Mesendoderm (in vitro differentiated cells): ENCODE measurements at regions not wholly inside any gene's neighbourhood (a gene's known extent, or its start where the extent isn't known, plus 50 kb on each side); places are given as distances from the start of the nearest gene placed in this dataset.
"Not testable (repeated sequence)": the region's sequence is repeated elsewhere in the genome, so short reads cannot be mapped to it uniquely, and the experiment has no call there.

Source experiments
- DNase-seq: peaks from one replicate; pipeline ENCODE4 v3.0.0; 2013
- H2AK5ac ChIP-seq: 2 replicates; pipeline ENCODE4 v1.6.1; 2013; ENCODE audit warnings: low read length, inconsistent platforms
- H2BK120ac ChIP-seq: 2 replicates; pipeline ENCODE4 v1.6.1; 2013; ENCODE audit warnings: low read depth, mild to moderate bottlenecking, low read length, moderate library complexity, mixed read lengths
- H2BK15ac ChIP-seq: replicated peaks from 2 replicates; pipeline ENCODE4 v1.6.1; 2013; ENCODE audit warnings: low read depth, mild to moderate bottlenecking, moderate library complexity
- H2BK5ac ChIP-seq: 2 replicates; pipeline ENCODE4 v1.6.1; 2013; ENCODE audit warnings: low read length, inconsistent platforms
- H3K18ac ChIP-seq: 2 replicates; pipeline ENCODE4 v1.6.1; 2013; ENCODE audit warnings: mild to moderate bottlenecking, low read length, mixed read lengths
- H3K23ac ChIP-seq: one replicate; pipeline ENCODE4 v1.6.1; 2013; ENCODE audit warnings: low read length
- H3K27ac ChIP-seq: 2 replicates; pipeline ENCODE4 v1.5.1; 2013; ENCODE audit warnings: low read depth, mild to moderate bottlenecking, inconsistent platforms, low read length, moderate library complexity
- H3K27me3 ChIP-seq: 2 replicates; pipeline ENCODE4 v1.6.1; 2013; ENCODE audit warnings: low read length, control low read depth, mild to moderate bottlenecking, inconsistent platforms; ENCODE audit not compliant: insufficient read depth, poor library complexity
- H3K36me3 ChIP-seq: 2 replicates; pipeline ENCODE4 v1.6.1; 2013; ENCODE audit warnings: low read length, inconsistent platforms; ENCODE audit not compliant: control insufficient read depth, insufficient read depth
- H3K4ac ChIP-seq: one replicate; pipeline ENCODE4 v1.6.1; 2013; ENCODE audit warnings: low read depth, mild to moderate bottlenecking, low read length, moderate library complexity
- H3K4me1 ChIP-seq: 2 replicates; pipeline ENCODE4 v1.6.1; 2013; ENCODE audit warnings: low read depth, low read length, inconsistent platforms; ENCODE audit not compliant: control insufficient read depth
- H3K4me2 ChIP-seq: 2 replicates; pipeline ENCODE4 v1.6.1; 2013; ENCODE audit warnings: low read length
- H3K4me3 ChIP-seq: 2 replicates; pipeline ENCODE4 v1.5.1; 2013; ENCODE audit warnings: mild to moderate bottlenecking, low read length
- H3K56ac ChIP-seq: one replicate; pipeline ENCODE4 v1.6.1; 2013; ENCODE audit warnings: low read length
- H3K79me1 ChIP-seq: 2 replicates; pipeline ENCODE4 v1.6.1; 2013; ENCODE audit warnings: low read length, inconsistent platforms
- H3K79me2 ChIP-seq: 2 replicates; pipeline ENCODE4 v1.6.1; 2013; ENCODE audit warnings: mild to moderate bottlenecking, low read length; ENCODE audit not compliant: control insufficient read depth, insufficient read depth
- H3K9ac ChIP-seq: 2 replicates; pipeline ENCODE4 v1.6.1; 2013; ENCODE audit warnings: low read length, inconsistent platforms
- H4K5ac ChIP-seq: one replicate; pipeline ENCODE4 v1.6.1; 2013; ENCODE audit warnings: low read length
- H4K8ac ChIP-seq: one replicate; pipeline ENCODE4 v1.6.1; 2013; ENCODE audit warnings: low read depth, mild to moderate bottlenecking, control low read depth, low read length, moderate library complexity
- WGBS: extraction: QIAGEN DNeasy Blood & Tissue Kit; methylation state at CpG from one replicate; pipeline ENCODE4 v1.1.7; 2013; ENCODE audit warnings: low lambda C conversion rate, missing lambda C conversion rate; ENCODE audit not compliant: insufficient coverage; ENCODE audit errors: extremely low coverage; 5-methylcytosine and 5-hydroxymethylcytosine counted together

DNA sequence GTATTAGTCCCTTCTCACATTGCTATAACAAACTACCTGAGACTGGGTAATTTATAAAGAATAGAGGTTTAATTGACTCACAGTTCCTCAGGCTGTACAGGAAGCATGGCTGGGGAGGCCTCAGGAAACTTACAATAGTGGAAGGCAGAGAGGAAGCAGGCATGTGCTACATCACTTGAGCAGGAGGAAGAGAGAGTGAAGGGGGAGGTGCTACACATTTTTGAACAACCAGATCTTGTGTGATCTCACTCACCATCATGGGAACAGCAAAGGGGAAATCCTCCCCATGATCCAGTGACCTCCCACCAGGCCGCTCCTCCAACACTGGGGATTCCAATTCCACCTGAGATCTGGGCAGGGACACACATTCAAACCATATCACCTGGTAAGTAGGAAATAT lies 630.6 kb downstream of the QKI start:
- no peak for DNase-seq
- Histone ChIP-seq H3K27me3 (no peaks in the 10 kb centered on the region), H3K36me3 (no peaks in the 10 kb centered on the region), H3K9ac (no peak overlapping the region), H3K23ac (no peak overlapping the region), H3K4ac (no peak overlapping the region), H3K4me1 (no peaks in the 10 kb centered on the region), H3K4me3 (no peak overlapping the region), H3K79me2 (no peaks in the 10 kb centered on the region), H2BK15ac (no peak overlapping the region), H2BK5ac (no peak overlapping the region), H3K4me2 (no peak overlapping the region), H3K18ac (no peak overlapping the region), H4K8ac (no peak overlapping the region), H2AK5ac (no peak overlapping the region), H3K27ac (no peak overlapping the region), H3K56ac (no peak overlapping the region), H3K79me1 (no peaks in the 10 kb centered on the region), H4K5ac (no peak overlapping the region), H2BK120ac (no peak overlapping the region)
- no CpG with 5 or more reads among the region's 1 CpG for WGBS

DNA sequence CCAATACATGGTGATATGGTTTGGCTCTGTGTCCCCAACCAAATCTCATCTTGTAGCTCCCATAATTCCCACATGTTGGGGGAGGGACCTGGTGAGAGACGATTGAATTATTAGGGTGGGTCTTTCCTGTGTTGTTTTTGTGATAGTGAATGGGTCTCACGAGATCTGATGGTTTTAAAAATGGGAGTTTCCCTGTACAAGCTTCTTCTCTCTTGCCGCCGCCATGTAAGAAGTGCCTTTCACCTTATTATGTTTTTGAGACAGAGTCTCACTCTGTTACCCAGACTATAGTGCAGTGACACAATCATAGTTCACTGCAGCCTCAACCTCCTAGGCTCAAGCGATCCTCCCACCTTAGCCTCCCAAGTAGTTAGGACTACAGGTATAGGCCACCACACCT lies 629.1 kb downstream of the QKI start:
- H3K27ac ChIP-seq, DNase-seq, H2BK15ac ChIP-seq, H3K9ac ChIP-seq, H4K5ac ChIP-seq, H2AK5ac ChIP-seq, H3K36me3 ChIP-seq, H3K27me3 ChIP-seq, H2BK5ac ChIP-seq, H4K8ac ChIP-seq, H3K4me3 ChIP-seq, H3K79me2 ChIP-seq, H3K4ac ChIP-seq, H3K4me1 ChIP-seq, H3K4me2 ChIP-seq, H3K56ac ChIP-seq, H3K18ac ChIP-seq, H3K79me1 ChIP-seq, H3K23ac ChIP-seq, H2BK120ac ChIP-seq: not testable (repeated sequence)
- WGBS = no CpG with 5 or more reads among the region's 5 CpGs

DNA sequence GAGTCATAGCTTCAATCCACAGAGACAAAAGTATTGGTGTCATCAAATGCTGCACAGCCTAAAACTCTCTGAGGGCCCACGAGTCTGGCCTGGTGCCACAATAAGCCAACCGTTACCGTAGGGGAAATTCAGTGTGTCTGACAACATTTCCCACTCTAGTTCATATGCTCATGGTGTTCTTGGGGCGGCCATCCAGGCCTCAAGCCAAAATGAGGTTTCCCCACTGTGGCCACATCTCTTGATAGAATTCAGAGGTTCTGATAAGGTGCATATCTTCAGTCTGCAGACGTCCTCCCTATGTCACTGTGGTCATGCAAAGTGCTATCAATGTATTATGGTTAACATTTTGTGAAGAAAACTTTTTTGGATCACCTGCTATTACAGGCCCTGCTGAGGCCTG lies 627.7 kb downstream of the QKI start:
- no peak overlapping the region for H3K18ac ChIP-seq
- no peak overlapping the region for H2BK5ac ChIP-seq
- H4K8ac ChIP-seq = no peak overlapping the region
- H2BK120ac ChIP-seq = no peak overlapping the region
- H3K36me3 ChIP-seq = no peaks in the 10 kb centered on the region
- H2BK15ac ChIP-seq = no peak overlapping the region
- no peak overlapping the region for H3K9ac ChIP-seq
- H3K4me2 ChIP-seq = no peak overlapping the region
- H3K4me3 ChIP-seq = no peak overlapping the region
- no peak overlapping the region for H4K5ac ChIP-seq
- no peaks in the 10 kb centered on the region for H3K27me3 ChIP-seq
- no peaks in the 10 kb centered on the region for H3K79me2 ChIP-seq
- no peak overlapping the region for H3K56ac ChIP-seq
- no peak overlapping the region for H3K27ac ChIP-seq
- WGBS = no CpG with 5 or more reads among the region's 5 CpGs
- no peak overlapping the region for H3K4ac ChIP-seq
- H3K4me1 ChIP-seq = no peaks in the 10 kb centered on the region
- DNase-seq = no peak
- no peak overlapping the region for H2AK5ac ChIP-seq
- no peak overlapping the region for H3K23ac ChIP-seq
- no peaks in the 10 kb centered on the region for H3K79me1 ChIP-seq

DNA sequence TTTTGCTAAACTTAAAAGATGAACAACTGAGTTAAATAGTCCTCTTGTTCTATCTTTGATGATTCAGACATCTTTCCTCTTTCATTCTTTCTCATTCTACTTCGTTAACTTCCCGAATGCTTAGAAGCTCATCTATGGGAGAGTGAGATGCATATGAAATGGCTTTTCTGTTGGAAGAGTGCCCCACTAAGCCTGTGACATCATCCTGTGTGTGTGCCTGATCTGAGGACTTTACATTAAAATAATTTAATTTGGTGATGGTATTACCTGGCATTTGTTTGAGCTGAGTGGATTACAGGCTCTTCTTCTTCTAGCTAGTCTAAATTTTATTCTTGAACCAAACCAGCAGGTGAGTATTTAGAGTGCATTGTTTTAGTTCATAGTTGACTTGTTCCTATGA lies 626.5 kb downstream of the QKI start:
- no peak overlapping the region for H4K8ac ChIP-seq

DNA sequence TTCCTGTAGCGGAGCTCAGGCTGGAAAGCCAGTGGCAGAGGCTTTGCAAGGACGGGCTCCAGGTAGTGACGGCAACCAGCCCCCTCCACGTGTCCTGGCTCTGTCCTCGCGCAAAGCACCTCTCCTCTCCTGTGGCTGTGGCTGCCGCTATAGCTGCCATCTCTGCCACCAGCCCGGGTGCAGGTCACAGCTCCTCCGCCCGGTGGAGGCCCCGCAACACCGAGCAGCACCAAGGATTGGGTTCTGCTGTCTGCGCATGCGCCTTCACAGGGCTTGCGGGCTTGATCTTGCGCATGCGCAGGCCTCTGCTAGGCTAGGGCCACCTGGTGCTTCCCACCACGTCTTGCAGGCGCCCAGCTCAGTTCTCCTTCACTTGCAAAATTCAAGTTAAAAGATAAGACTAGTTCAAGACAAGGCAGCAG lies 625.4 kb downstream of the QKI start:
- Histone ChIP-seq H4K5ac (no peak overlapping the region), H3K4me2 (no peak overlapping the region), H3K4me3 (no peak overlapping the region), H3K23ac (no peak overlapping the region), H2BK120ac (no peak overlapping the region), H3K18ac (no peak overlapping the region), H3K36me3 (no peaks in the 10 kb centered on the region), H2BK5ac (no peak overlapping the region), H3K4me1 (no peaks in the 10 kb centered on the region), H3K56ac (no peak overlapping the region), H2AK5ac (no peak overlapping the region), H3K27me3 (no peaks in the 10 kb centered on the region), H3K27ac (no peak overlapping the region), H4K8ac (no peak overlapping the region), H2BK15ac (no peak overlapping the region), H3K4ac (no peak overlapping the region), H3K79me2 (no peaks in the 10 kb centered on the region), H3K79me1 (no peaks in the 10 kb centered on the region), H3K9ac (no peak overlapping the region)
- no CpG with 5 or more reads among the region's 19 CpGs for WGBS
- no peak for DNase-seq

More for the DNA sequence above, 626.5 kb downstream of the QKI start:
- DNase-seq = no peak
- Histone ChIP-seq H3K27me3 (no peaks in the 10 kb centered on the region), H3K23ac (no peak overlapping the region), H2AK5ac (no peak overlapping the region), H2BK120ac (no peak overlapping the region), H2BK15ac (no peak overlapping the region), H3K4ac (no peak overlapping the region), H4K5ac (no peak overlapping the region), H3K4me3 (no peak overlapping the region), H3K18ac (no peak overlapping the region), H3K36me3 (no peaks in the 10 kb centered on the region), H3K56ac (no peak overlapping the region), H3K9ac (no peak overlapping the region), H3K79me1 (no peaks in the 10 kb centered on the region), H3K4me1 (no peaks in the 10 kb centered on the region), H2BK5ac (no peak overlapping the region), H3K79me2 (no peaks in the 10 kb centered on the region), H3K4me2 (no peak overlapping the region), H3K27ac (no peak overlapping the region)
- no CpG with 5 or more reads among the region's 2 CpGs for WGBS

DNA sequence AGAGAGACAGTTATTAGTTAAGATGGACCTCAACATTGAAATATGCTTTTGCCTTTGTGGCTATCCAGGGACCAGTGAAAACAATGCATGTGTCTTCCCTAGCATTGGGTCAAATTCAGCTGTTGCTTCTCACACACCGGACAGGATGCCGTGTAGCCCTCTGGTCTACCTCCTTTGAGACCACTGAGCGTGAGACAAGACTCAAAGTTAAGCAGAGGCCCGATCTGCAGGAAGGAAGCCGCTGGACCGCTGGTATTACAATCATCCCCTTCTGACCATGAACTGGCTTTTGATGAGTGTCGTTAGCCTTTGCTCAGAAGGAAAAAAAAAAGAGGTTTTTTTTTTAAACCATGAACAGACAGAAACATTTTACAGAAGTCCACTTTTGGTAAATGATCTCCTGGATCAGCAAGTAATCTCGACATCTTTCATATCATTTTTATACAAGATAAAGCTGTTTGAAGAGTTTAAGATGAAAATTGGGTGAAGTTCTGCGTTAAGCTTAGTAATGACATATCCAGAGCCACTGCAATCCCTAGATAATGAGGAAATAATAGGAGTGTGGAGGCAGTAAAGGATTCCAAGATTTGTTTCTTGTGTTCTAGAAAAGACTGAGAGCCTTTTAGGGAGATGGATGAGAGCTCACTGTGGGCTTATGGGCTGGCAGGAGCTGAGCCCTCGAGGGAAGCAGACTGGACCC lies 622.8 kb downstream of the QKI start:
- no peaks in the 10 kb centered on the region for H3K79me2 ChIP-seq

More for the DNA sequence above, 622.8 kb downstream of the QKI start:
- Histone ChIP-seq H4K8ac (no peak overlapping the region), H3K4me3 (no peak overlapping the region), H3K36me3 (no peaks in the 10 kb centered on the region), H2AK5ac (no peak overlapping the region), H3K4me2 (no peak overlapping the region), H3K27ac (no peak overlapping the region), H3K23ac (no peak overlapping the region), H2BK15ac (no peak overlapping the region), H3K4me1 (no peaks in the 10 kb centered on the region), H3K56ac (no peak overlapping the region), H3K79me1 (no peaks in the 10 kb centered on the region), H3K4ac (no peak overlapping the region), H2BK120ac (no peak overlapping the region), H4K5ac (no peak overlapping the region), H3K9ac (no peak overlapping the region), H3K27me3 (no peaks in the 10 kb centered on the region), H3K18ac (no peak overlapping the region), H2BK5ac (no peak overlapping the region)
- no CpG with 5 or more reads among the region's 10 CpGs for WGBS
- no peak for DNase-seq
